ENCODE measurements at regions not wholly inside any gene's neighbourhood (a gene's known extent, or its start where the extent isn't known, plus 50 kb on each side); places are given as distances from the start of the nearest gene placed in this dataset.

DNA sequence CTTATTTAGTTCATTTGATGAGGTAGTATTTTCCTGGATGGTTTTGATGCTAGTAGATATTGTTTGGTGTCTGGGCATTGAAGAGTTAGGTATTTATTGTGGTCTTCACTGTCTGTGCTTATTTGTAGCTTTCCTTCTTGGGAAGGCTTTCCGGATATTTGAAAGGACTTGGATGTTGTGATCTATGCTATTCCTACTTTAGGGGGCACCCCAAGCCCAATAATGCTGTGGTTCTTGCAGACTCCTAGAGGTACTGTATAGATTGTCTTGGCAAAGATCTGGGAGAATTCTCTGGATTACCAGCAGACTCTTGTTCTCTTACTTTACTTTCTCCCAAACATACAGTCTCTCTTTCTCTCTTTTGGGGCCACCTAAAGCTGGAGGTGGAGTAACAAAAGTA, 315.7 kb downstream of the MAT2B start:
- no peaks in the 10 kb centered on the region for H3K9me3 ChIP-seq (ENCODE audit: control insufficient read depth in 2 of 2, low read length in 2 of 2)
- no peak overlapping the region for H3K4me3 ChIP-seq (ENCODE audit: low read length in 2 of 2)
- no peaks in the 10 kb centered on the region for H3K27me3 ChIP-seq (ENCODE audit: control insufficient read depth in 1 of 2, insufficient read depth in 2 of 2, low read length in 2 of 2)
- H3K36me3 ChIP-seq (ENCODE audit: control insufficient read depth in 2 of 2, insufficient read depth in 2 of 2, low read length in 2 of 2), result no peaks in the 10 kb centered on the region
- no peak overlapping the region for H3K27ac ChIP-seq (ENCODE audit: low read length)
- H3K9ac ChIP-seq (ENCODE audit: low read length in 2 of 2), result no peak overlapping the region
- no peaks in the 10 kb centered on the region for H3K4me1 ChIP-seq (ENCODE audit: control insufficient read depth, insufficient read depth, low read length)

DNA sequence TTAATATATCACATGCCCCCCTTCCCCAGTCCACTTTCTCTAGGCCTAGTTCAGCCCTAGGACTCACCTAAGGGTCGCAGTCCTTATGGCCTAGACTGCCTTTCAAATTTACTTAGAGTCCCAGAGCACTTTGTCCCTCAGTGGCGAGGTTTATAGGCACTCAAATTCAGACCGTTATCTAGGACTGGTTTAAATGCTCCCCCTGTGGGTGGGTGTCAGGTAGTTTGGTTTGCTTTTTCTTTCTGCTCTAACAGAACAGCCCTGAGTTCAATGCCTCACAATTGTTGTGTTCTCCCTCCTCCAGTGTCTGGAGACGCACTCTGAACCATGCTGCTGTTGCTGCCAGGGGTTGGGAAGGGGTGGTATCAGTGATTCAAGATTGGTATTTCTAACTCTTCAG, 317.1 kb downstream of the MAT2B start:
- no peak overlapping the region for H3K4me3 ChIP-seq (ENCODE audit: low read length in 2 of 2)
- H3K9ac ChIP-seq (ENCODE audit: low read length in 2 of 2), result no peak overlapping the region
- H3K9me3 ChIP-seq (ENCODE audit: control insufficient read depth in 2 of 2, low read length in 2 of 2), result no peaks in the 10 kb centered on the region
- no peaks in the 10 kb centered on the region for H3K36me3 ChIP-seq (ENCODE audit: control insufficient read depth in 2 of 2, insufficient read depth in 2 of 2, low read length in 2 of 2)
- H3K4me1 ChIP-seq (ENCODE audit: control insufficient read depth, insufficient read depth, low read length), result no peaks in the 10 kb centered on the region
- no peaks in the 10 kb centered on the region for H3K27me3 ChIP-seq (ENCODE audit: control insufficient read depth in 1 of 2, insufficient read depth in 2 of 2, low read length in 2 of 2)
- H3K27ac ChIP-seq (ENCODE audit: low read length), result no peak overlapping the region

DNA sequence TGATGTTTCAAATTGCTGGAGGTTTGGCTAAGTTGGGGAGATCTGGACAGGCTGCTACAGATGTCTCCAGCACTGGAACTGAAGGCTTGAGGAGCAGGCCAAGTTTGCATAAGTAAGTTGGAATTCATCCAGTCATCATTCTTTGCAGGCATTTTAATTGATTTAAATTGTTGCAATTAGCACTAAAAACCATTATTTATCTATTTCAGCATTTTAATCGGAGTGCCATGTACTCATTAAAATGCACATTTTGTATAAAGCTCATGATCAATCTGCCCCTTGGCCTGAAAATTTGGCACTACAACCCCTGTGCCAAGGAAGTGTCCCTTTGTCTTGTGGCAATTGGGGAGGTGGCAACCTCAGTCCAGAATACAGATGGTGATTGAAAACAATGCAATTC, 320.2 kb downstream of the MAT2B start:
- H3K27me3 ChIP-seq (ENCODE audit: control insufficient read depth in 1 of 2, insufficient read depth in 2 of 2, low read length in 2 of 2), result no peaks in the 10 kb centered on the region

DNA sequence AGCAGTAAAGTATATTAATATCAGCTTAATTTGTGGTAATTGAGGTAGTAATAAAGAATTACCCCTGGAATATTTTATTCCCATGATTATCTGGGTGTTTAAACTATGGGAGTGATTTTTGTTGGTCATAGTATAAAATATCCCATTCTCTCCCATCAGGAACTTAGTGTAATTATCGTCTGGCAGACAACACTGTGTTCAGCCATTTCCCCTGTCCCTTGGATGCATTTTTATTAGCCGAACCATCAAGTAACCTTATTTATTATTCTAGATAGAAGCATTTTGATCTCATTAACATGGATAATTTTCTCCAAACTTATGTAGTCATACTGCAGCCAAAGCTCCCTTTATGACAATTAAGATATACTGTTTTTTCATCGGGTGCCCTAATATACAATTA, 320.8 kb downstream of the MAT2B start:
- Histone ChIP-seq H3K4me3 (ENCODE audit: low read length in 2 of 2) (no peak overlapping the region), H3K9ac (ENCODE audit: low read length in 2 of 2) (no peak overlapping the region), H3K9me3 (ENCODE audit: control insufficient read depth in 2 of 2, low read length in 2 of 2) (no peaks in the 10 kb centered on the region), H3K36me3 (ENCODE audit: control insufficient read depth in 2 of 2, insufficient read depth in 2 of 2, low read length in 2 of 2) (no peaks in the 10 kb centered on the region), H3K4me1 (ENCODE audit: control insufficient read depth, insufficient read depth, low read length) (no peaks in the 10 kb centered on the region), H3K27ac (ENCODE audit: low read length) (no peak overlapping the region), H3K27me3 (ENCODE audit: control insufficient read depth in 1 of 2, insufficient read depth in 2 of 2, low read length in 2 of 2) (no peaks in the 10 kb centered on the region)

More for the DNA sequence above, 320.2 kb downstream of the MAT2B start:
- H3K4me1 ChIP-seq (ENCODE audit: control insufficient read depth, insufficient read depth, low read length), result no peaks in the 10 kb centered on the region
- no peaks in the 10 kb centered on the region for H3K9me3 ChIP-seq (ENCODE audit: control insufficient read depth in 2 of 2, low read length in 2 of 2)
- H3K27ac ChIP-seq (ENCODE audit: low read length), result no peak overlapping the region
- no peak overlapping the region for H3K9ac ChIP-seq (ENCODE audit: low read length in 2 of 2)
- H3K36me3 ChIP-seq (ENCODE audit: control insufficient read depth in 2 of 2, insufficient read depth in 2 of 2, low read length in 2 of 2), result no peaks in the 10 kb centered on the region
- no peak overlapping the region for H3K4me3 ChIP-seq (ENCODE audit: low read length in 2 of 2)

- H3K9me3 ChIP-seq (ENCODE audit: control insufficient read depth in 2 of 2, low read length in 2 of 2), result no peaks in the 10 kb centered on the region
Measured at GRCh38 chr5:163832155-163832554, 326.7 kb downstream of the MAT2B start.

GRCh38 chr5:163838738-163839137, 333.3 kb downstream of the MAT2B start:
- Histone ChIP-seq H3K4me3 (ENCODE audit: low read length in 2 of 2) (no peak overlapping the region), H3K36me3 (ENCODE audit: control insufficient read depth in 2 of 2, insufficient read depth in 2 of 2, low read length in 2 of 2) (no peaks in the 10 kb centered on the region)

More at GRCh38 chr5:163832155-163832554, 326.7 kb downstream of the MAT2B start:
- Histone ChIP-seq H3K27me3 (ENCODE audit: control insufficient read depth in 1 of 2, insufficient read depth in 2 of 2, low read length in 2 of 2) (no peaks in the 10 kb centered on the region), H3K36me3 (ENCODE audit: control insufficient read depth in 2 of 2, insufficient read depth in 2 of 2, low read length in 2 of 2) (no peaks in the 10 kb centered on the region), H3K27ac (ENCODE audit: low read length) (no peak overlapping the region), H3K4me1 (ENCODE audit: control insufficient read depth, insufficient read depth, low read length) (no peaks in the 10 kb centered on the region), H3K4me3 (ENCODE audit: low read length in 2 of 2) (no peak overlapping the region), H3K9ac (ENCODE audit: low read length in 2 of 2) (no peak overlapping the region)

DNA sequence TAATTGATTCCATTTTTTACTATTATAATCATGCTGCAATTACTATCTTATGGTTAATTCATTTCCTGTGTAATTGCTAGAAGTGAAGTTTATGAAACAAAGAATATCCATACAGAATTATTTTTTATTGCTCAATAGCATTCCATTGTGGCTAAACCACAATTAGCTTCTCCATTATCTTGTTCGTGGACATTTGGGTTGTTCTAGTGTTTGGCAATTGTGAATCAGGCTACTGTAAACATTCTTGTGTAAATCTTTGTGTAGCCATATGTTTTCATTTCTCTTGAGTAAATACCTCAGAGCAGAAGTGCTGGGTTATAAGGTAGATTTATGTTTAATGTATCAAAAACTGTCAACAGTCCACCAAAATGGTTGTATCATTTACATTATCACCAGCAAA, 341.1 kb downstream of the MAT2B start:
- Histone ChIP-seq H3K4me3 (ENCODE audit: low read length in 2 of 2) (no peak overlapping the region), H3K9me3 (ENCODE audit: control insufficient read depth in 2 of 2, low read length in 2 of 2) (peaks cover 0 to 5% of the 10 kb centered on the region in 2 donors), H3K27me3 (ENCODE audit: control insufficient read depth in 1 of 2, insufficient read depth in 2 of 2, low read length in 2 of 2) (no peaks in the 10 kb centered on the region), H3K27ac (ENCODE audit: low read length) (no peak overlapping the region), H3K4me1 (ENCODE audit: control insufficient read depth, insufficient read depth, low read length) (no peaks in the 10 kb centered on the region), H3K9ac (ENCODE audit: low read length in 2 of 2) (no peak overlapping the region), H3K36me3 (ENCODE audit: control insufficient read depth in 2 of 2, insufficient read depth in 2 of 2, low read length in 2 of 2) (no peaks in the 10 kb centered on the region)

More at GRCh38 chr5:163838738-163839137, 333.3 kb downstream of the MAT2B start:
- no peaks in the 10 kb centered on the region for H3K4me1 ChIP-seq (ENCODE audit: control insufficient read depth, insufficient read depth, low read length)
- no peaks in the 10 kb centered on the region for H3K9me3 ChIP-seq (ENCODE audit: control insufficient read depth in 2 of 2, low read length in 2 of 2)
- no peak overlapping the region for H3K9ac ChIP-seq (ENCODE audit: low read length in 2 of 2)
- H3K27ac ChIP-seq (ENCODE audit: low read length), result no peak overlapping the region
- no peaks in the 10 kb centered on the region for H3K27me3 ChIP-seq (ENCODE audit: control insufficient read depth in 1 of 2, insufficient read depth in 2 of 2, low read length in 2 of 2)

GRCh38 chr5:163855754-163856153, 350.3 kb downstream of the MAT2B start:
- no peaks in the 10 kb centered on the region for H3K27me3 ChIP-seq (ENCODE audit: control insufficient read depth in 1 of 2, insufficient read depth in 2 of 2, low read length in 2 of 2)
- H3K36me3 ChIP-seq (ENCODE audit: control insufficient read depth in 2 of 2, insufficient read depth in 2 of 2, low read length in 2 of 2), result no peaks in the 10 kb centered on the region
- H3K9me3 ChIP-seq (ENCODE audit: control insufficient read depth in 2 of 2, low read length in 2 of 2), result peaks cover 0 to 2% of the 10 kb centered on the region in 2 donors
- H3K9ac ChIP-seq (ENCODE audit: low read length in 2 of 2), result no peak overlapping the region
- H3K4me1 ChIP-seq (ENCODE audit: control insufficient read depth, insufficient read depth, low read length), result no peaks in the 10 kb centered on the region
- no peak overlapping the region for H3K4me3 ChIP-seq (ENCODE audit: low read length in 2 of 2)
- no peak overlapping the region for H3K27ac ChIP-seq (ENCODE audit: low read length)

GRCh38 chr5:163861670-163862069, 356.3 kb downstream of the MAT2B start:
- Histone ChIP-seq H3K27me3 (ENCODE audit: control insufficient read depth in 1 of 2, insufficient read depth in 2 of 2, low read length in 2 of 2) (no peaks in the 10 kb centered on the region), H3K9me3 (ENCODE audit: control insufficient read depth in 2 of 2, low read length in 2 of 2) (no peaks in the 10 kb centered on the region), H3K9ac (ENCODE audit: low read length in 2 of 2) (no peak overlapping the region), H3K4me1 (ENCODE audit: control insufficient read depth, insufficient read depth, low read length) (no peaks in the 10 kb centered on the region), H3K36me3 (ENCODE audit: control insufficient read depth in 2 of 2, insufficient read depth in 2 of 2, low read length in 2 of 2) (no peaks in the 10 kb centered on the region), H3K27ac (ENCODE audit: low read length) (no peak overlapping the region), H3K4me3 (ENCODE audit: low read length in 2 of 2) (no peak overlapping the region)

GRCh38 chr5:163867324-163867723, 361.9 kb downstream of the MAT2B start:
- Histone ChIP-seq H3K27me3 (ENCODE audit: control insufficient read depth in 1 of 2, insufficient read depth in 2 of 2, low read length in 2 of 2) (no peaks in the 10 kb centered on the region), H3K4me1 (ENCODE audit: control insufficient read depth, insufficient read depth, low read length) (no peaks in the 10 kb centered on the region), H3K36me3 (ENCODE audit: control insufficient read depth in 2 of 2, insufficient read depth in 2 of 2, low read length in 2 of 2) (no peaks in the 10 kb centered on the region), H3K9ac (ENCODE audit: low read length in 2 of 2) (no peak overlapping the region), H3K4me3 (ENCODE audit: low read length in 2 of 2) (no peak overlapping the region), H3K27ac (ENCODE audit: low read length) (no peak overlapping the region), H3K9me3 (ENCODE audit: control insufficient read depth in 2 of 2, low read length in 2 of 2) (no peaks in the 10 kb centered on the region)

DNA sequence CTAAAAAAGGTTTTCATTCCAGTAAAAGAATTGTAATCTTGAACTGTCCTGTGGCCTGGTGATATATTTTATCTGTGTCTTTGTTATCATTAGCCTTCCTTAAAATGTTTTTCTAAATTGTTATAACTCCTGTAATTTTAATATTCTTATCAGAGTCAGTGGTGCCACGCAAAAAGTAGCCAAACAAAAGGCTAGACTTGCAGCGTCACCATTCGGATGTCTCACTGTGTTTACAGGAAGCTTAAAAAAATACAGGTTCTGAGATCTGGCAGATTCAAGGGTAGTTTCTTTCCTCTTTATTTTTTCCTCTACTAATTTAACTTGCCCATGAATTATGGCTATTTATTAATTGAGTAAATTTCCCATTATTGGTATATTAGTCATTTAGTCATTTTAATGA, 362.3 kb downstream of the MAT2B start:
- H3K4me1 ChIP-seq (ENCODE audit: control insufficient read depth, insufficient read depth, low read length), result no peaks in the 10 kb centered on the region
- no peaks in the 10 kb centered on the region for H3K9me3 ChIP-seq (ENCODE audit: control insufficient read depth in 2 of 2, low read length in 2 of 2)
- H3K36me3 ChIP-seq (ENCODE audit: control insufficient read depth in 2 of 2, insufficient read depth in 2 of 2, low read length in 2 of 2), result no peaks in the 10 kb centered on the region
- no peak overlapping the region for H3K27ac ChIP-seq (ENCODE audit: low read length)
- H3K9ac ChIP-seq (ENCODE audit: low read length in 2 of 2), result no peak overlapping the region
- no peak overlapping the region for H3K4me3 ChIP-seq (ENCODE audit: low read length in 2 of 2)
- H3K27me3 ChIP-seq (ENCODE audit: control insufficient read depth in 1 of 2, insufficient read depth in 2 of 2, low read length in 2 of 2), result no peaks in the 10 kb centered on the region

Measured in stomach smooth muscle (tissue), 2 donors.